HepG2 (cell line): ENCODE measurements at regions not wholly inside any gene's neighbourhood (a gene's known extent, or its start where the extent isn't known, plus 50 kb on each side); places are given as distances from the start of the nearest gene placed in this dataset.

ENCODE experiments used
- ATAC-seq: fragments of 200-7000 bp; cut with Tn5 transposase; 3 replicates; pipeline ENCODE4 v1.9.1; 2020; ENCODE audit warnings: mild to moderate bottlenecking, moderate library complexity
- BruUV-seq: library from RNA; stranded (reverse); fragments of 400-500 nt; replicated peaks from 2 replicates; lab custom pipeline; 2021; lab: Mats Ljungman, UMichigan
- CTCF ChIA-PET: fragments of 300-600 bp; formaldehyde crosslinking; extraction: SDS; loops from one replicate; lab custom pipeline; 2021; ENCODE audit warnings: low total read pairs, inconsistent platforms, low intra/inter-chr PET ratio; lab: Yijun Ruan, JAX
- POLR2A ChIA-PET: fragments of 350-600 bp; sonication (Branson Sonifier 250); formaldehyde crosslinking; loops from one replicate; lab custom pipeline; 2020; ENCODE audit warnings: antibody characterized with exemption, inconsistent platforms; lab: Yijun Ruan, JAX
- DNase-seq: peaks from one replicate; pipeline ENCODE4 v3.0.0-alpha.2; 2015; ENCODE audit warnings: low spot score
- FAIRE-seq: peaks from 3 replicates; lab custom pipeline; 2011; peaks lifted over from hg19 to GRCh38; lab: Jason Lieb, UNC
- H2AFZ ChIP-seq: one replicate; pipeline ENCODE4 v1.6.1; 2011; ENCODE audit warnings: low read length, inconsistent platforms
- H3K27ac ChIP-seq: fragments of 300-600 bp; 3 replicates; pipeline ENCODE4 v1.8.0; 2011; ENCODE audit warnings: mixed run types, mild to moderate bottlenecking, mixed read lengths, low read length, inconsistent platforms; ENCODE audit not compliant: insufficient read depth; ENCODE audit errors: extremely low read length
- H3K27me3 ChIP-seq, 2 experiments: fragments of 200-600 bp in 1 of 2; 2 replicates in 1 of 2; 3 replicates in 1 of 2; pipeline versions ENCODE4 v1.6.0 to v1.8.0; 2011; ENCODE audit warnings: low read length in 2 of 2, mild to moderate bottlenecking in 2 of 2, moderate library complexity in 2 of 2, inconsistent platforms in 1 of 2; ENCODE audit not compliant: insufficient read depth in 2 of 2, control insufficient read depth in 1 of 2
- H3K36me3 ChIP-seq, 2 experiments: fragments of 200-600 bp in 1 of 2; replicated peaks in 1 of 2; 2 replicates in 1 of 2; 3 replicates in 1 of 2; pipeline versions ENCODE4 v1.5.1 to v1.8.0; 2011; ENCODE audit warnings: low read length in 2 of 2, inconsistent platforms in 1 of 2; ENCODE audit not compliant: insufficient read depth in 2 of 2, control insufficient read depth in 1 of 2
- H3K4me1 ChIP-seq: 2 replicates; pipeline ENCODE4 v1.5.1; 2012; ENCODE audit warnings: low read length, inconsistent platforms; ENCODE audit not compliant: insufficient read depth
- H3K4me2 ChIP-seq: 2 replicates; pipeline ENCODE4 v1.6.0; 2011; ENCODE audit warnings: low read depth, low read length, inconsistent platforms
- H3K4me3 ChIP-seq, 3 experiments: fragments of 200-600 bp in 1 of 3; sonication (generic), shearing (Covaris generic) in 1 of 3; replicated peaks in 1 of 3; 2 replicates each; pipeline ENCODE4 v1.5.1; 2011 to 2016; ENCODE audit warnings: low read length in 3 of 3, inconsistent platforms in 2 of 3, low read depth in 2 of 3, mild to moderate bottlenecking in 2 of 3, control low read depth in 1 of 3, mixed read lengths in 1 of 3; ENCODE audit not compliant: insufficient read depth in 1 of 3
- H3K79me2 ChIP-seq: one replicate; pipeline ENCODE4 v1.6.1; 2011; ENCODE audit warnings: low read length, inconsistent platforms; ENCODE audit not compliant: insufficient read depth
- H3K9ac ChIP-seq: 2 replicates; pipeline ENCODE4 v1.6.0; 2011; ENCODE audit warnings: mild to moderate bottlenecking, low read depth, low read length, inconsistent platforms; ENCODE audit not compliant: insufficient read depth
- H3K9me3 ChIP-seq: 2 replicates; pipeline ENCODE4 v1.5.1; 2012; ENCODE audit warnings: mild to moderate bottlenecking, low read length
- H4K20me1 ChIP-seq: 2 replicates; pipeline ENCODE4 v1.6.0; 2011; ENCODE audit warnings: inconsistent platforms, mild to moderate bottlenecking, low read length, moderate library complexity; ENCODE audit not compliant: insufficient read depth
- AHR ChIP-seq: IDR thresholded peaks from 2 replicates; pipeline ENCODE4 v1.6.1; 2018; ENCODE audit warnings: missing genetic modification reagents, missing compliant biosample characterization
- PLRG1 ChIP-seq: fragments of 450-650 bp; conservative IDR thresholded peaks from 2 replicates; pipeline ENCODE4 v1.6.1; 2016
- TBL1XR1 ChIP-seq: fragments of 150-350 bp; IDR thresholded peaks from 2 replicates; pipeline ENCODE4 v1.6.1; 2014; ENCODE audit warnings: borderline replicate concordance, low read length; ENCODE audit not compliant: partially characterized antibody
- ZNF318 ChIP-seq: sonication (generic); formaldehyde crosslinking; IDR thresholded peaks from 2 replicates; pipeline ENCODE4 v1.4.0; 2020; ENCODE audit warnings: mild to moderate bottlenecking, missing genetic modification reagents
- ZNF543 ChIP-seq: sonication (generic); formaldehyde crosslinking; IDR thresholded peaks from 2 replicates; pipeline ENCODE4 v1.4.0; 2020; ENCODE audit warnings: mild to moderate bottlenecking, missing genetic modification reagents
- ZNF546 ChIP-seq: sonication (generic); formaldehyde crosslinking; conservative IDR thresholded peaks from 2 replicates; pipeline ENCODE4 v1.8.1; 2023; ENCODE audit warnings: mild to moderate bottlenecking, missing genetic modification reagents
- ZNF549 ChIP-seq: sonication (generic); formaldehyde crosslinking; IDR thresholded peaks from 2 replicates; pipeline ENCODE4 v1.5.0; 2020; ENCODE audit warnings: missing genetic modification reagents
- ZNF567 ChIP-seq: sonication (generic); formaldehyde crosslinking; IDR thresholded peaks from 2 replicates; pipeline ENCODE4 v1.8.1; 2023; ENCODE audit warnings: mild to moderate bottlenecking, missing genetic modification reagents, borderline replicate concordance
- WGBS: methylation state at CpG from one replicate; pipeline ENCODE4 v1.1.6; 2017; ENCODE audit warnings: low lambda C conversion rate; 5-methylcytosine and 5-hydroxymethylcytosine counted together
- in situ Hi-C: cut with HindIII; loops from 2 replicates; pipeline ENCODE4 v1.10.0; 2017; ENCODE audit warnings: low pct_unique_long_range_greater_than_20kb; ENCODE audit not compliant: extremely low pct_ligation_motif_present
- intact Hi-C: fragments of 100-400 bp; cut with micrococcal nuclease; formaldehyde crosslinking; loops from one replicate; pipeline ENCODE4 v1.10.0; 2022; ENCODE audit not compliant: unreplicated experiment
- TF ChIP-seq, protein P1 (sequence below): fragments of 450-650 bp; IDR thresholded peaks from 2 replicates; pipeline ENCODE4 v1.6.1; 2017; ENCODE audit warnings: mild to moderate bottlenecking

- intact Hi-C loops, result no loop called here
- no peaks in the 10 kb centered on the region for H4K20me1 ChIP-seq
- no peak overlapping the region for H3K4me2 ChIP-seq
- H3K36me3 ChIP-seq, result no peaks in the 10 kb centered on the region
- peaks cover 13% of the 10 kb centered on the region for H3K9me3 ChIP-seq
- H2AFZ ChIP-seq, result no peak overlapping the region
- H3K27ac ChIP-seq, result no peak overlapping the region
- CTCF ChIA-PET, result no interaction called here
- FAIRE-seq, result no peak
- H3K9ac ChIP-seq, result no peak overlapping the region
- H3K79me2 ChIP-seq, result no peaks in the 10 kb centered on the region
- no peak for DNase-seq
- no peak overlapping the region for H3K4me3 ChIP-seq
- in situ Hi-C loops, result no loop called here
- H3K27me3 ChIP-seq, result no peaks in the 10 kb centered on the region
- POLR2A ChIA-PET, result no interaction called here
- no peaks in the 10 kb centered on the region for H3K4me1 ChIP-seq
- no TSS peak for BruUV-seq
- ATAC-seq, result no peak
- TF ChIP-seq ZNF549 (CRISPR knock-in tag), result no peak
- TF ChIP-seq, protein P1, sequence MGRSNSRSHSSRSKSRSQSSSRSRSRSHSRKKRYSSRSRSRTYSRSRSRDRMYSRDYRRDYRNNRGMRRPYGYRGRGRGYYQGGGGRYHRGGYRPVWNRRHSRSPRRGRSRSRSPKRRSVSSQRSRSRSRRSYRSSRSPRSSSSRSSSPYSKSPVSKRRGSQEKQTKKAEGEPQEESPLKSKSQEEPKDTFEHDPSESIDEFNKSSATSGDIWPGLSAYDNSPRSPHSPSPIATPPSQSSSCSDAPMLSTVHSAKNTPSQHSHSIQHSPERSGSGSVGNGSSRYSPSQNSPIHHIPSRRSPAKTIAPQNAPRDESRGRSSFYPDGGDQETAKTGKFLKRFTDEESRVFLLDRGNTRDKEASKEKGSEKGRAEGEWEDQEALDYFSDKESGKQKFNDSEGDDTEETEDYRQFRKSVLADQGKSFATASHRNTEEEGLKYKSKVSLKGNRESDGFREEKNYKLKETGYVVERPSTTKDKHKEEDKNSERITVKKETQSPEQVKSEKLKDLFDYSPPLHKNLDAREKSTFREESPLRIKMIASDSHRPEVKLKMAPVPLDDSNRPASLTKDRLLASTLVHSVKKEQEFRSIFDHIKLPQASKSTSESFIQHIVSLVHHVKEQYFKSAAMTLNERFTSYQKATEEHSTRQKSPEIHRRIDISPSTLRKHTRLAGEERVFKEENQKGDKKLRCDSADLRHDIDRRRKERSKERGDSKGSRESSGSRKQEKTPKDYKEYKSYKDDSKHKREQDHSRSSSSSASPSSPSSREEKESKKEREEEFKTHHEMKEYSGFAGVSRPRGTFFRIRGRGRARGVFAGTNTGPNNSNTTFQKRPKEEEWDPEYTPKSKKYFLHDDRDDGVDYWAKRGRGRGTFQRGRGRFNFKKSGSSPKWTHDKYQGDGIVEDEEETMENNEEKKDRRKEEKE, result no peak
- TF ChIP-seq TBL1XR1, result no peak
These were observed 774.5 kb upstream of the RGMB start for GRCh38 chr5:97998941-97999340.

DNA sequence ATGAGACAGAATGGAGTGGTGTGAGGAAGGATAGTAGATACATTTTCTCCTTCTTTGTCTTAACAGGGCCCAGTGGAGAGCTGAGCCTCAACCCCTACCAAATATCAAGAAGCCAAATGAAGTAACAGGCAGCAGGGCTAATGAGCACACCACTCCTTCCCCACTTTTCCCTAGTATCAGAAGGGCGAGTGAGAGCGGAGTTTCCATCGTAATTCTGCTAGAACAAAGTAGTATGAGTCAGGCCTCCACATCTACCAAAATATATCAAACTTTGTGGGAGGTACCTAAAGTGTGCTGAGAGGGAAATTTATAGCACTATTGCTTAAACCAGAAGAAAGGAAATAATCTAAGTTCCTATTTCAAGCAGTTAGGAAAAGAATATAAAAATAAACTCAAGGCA, 769.0 kb upstream of the RGMB start:
- Histone ChIP-seq H3K4me3 (no peak overlapping the region), H3K36me3 (no peaks in the 10 kb centered on the region), H3K27me3 (no peaks in the 10 kb centered on the region), H3K4me2 (no peak overlapping the region), H3K27ac (no peak overlapping the region), H3K9me3 (peaks cover 43% of the 10 kb centered on the region), H3K79me2 (no peaks in the 10 kb centered on the region), H3K4me1 (no peaks in the 10 kb centered on the region), H2AFZ (no peak overlapping the region), H4K20me1 (no peaks in the 10 kb centered on the region), H3K9ac (no peak overlapping the region)
- POLR2A ChIA-PET, result no interaction called here
- ATAC-seq (no peak), FAIRE-seq (no peak), DNase-seq (no peak)
- CTCF ChIA-PET, result no interaction called here
- BruUV-seq, result no TSS peak
- in situ Hi-C loops, result no loop called here
- 3% methylated on average over 3 of the region's 3 CpGs for WGBS
- intact Hi-C loops, result no loop called here
- TF ChIP-seq PLRG1, result no peak
- TF ChIP-seq ZNF543 (CRISPR knock-in tag), result no peak
- TF ChIP-seq ZNF318, result no peak
- no peak for TF ChIP-seq AHR (CRISPR knock-in tag)
- no peak for TF ChIP-seq ZNF567 (CRISPR knock-in tag)
- TF ChIP-seq ZNF546 (CRISPR knock-in tag), result no peak
